ENCODE measurements at regions not wholly inside any gene's neighbourhood (a gene's known extent, or its start where the extent isn't known, plus 50 kb on each side); places are given as distances from the start of the nearest gene placed in this dataset.

- Histone ChIP-seq H3K27ac (ENCODE audit: low read depth, low read length) (no peak overlapping the region), H3K9me3 (ENCODE audit: control insufficient read depth in 1 of 2, low read length in 2 of 2) (no peaks in the 10 kb centered on the region)
Measured at GRCh38 chr2:234623521-234623991, 126.7 kb upstream of the ARL4C start.

DNA sequence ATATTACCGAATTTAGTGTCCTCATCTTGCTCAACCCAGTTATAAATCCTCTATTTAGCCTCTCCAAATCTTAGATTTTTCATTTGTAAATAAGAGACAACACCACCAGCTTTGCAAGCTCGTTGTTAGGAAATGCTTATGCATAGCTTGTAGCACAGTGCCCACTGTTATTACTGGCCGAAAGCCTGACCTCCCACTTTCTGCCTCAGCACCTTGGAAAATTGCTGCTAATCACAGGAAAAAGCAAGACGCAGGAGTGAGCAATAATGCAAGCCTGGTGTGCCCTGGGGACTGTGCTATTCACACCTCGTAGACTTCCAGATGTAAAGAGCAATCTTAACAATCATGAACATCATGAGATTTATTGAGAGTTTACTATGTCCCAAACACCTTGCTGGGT lies 124.2 kb upstream of the ARL4C start:
- Histone ChIP-seq H3K4me3 (ENCODE audit: low read depth in 1 of 2, low read length in 2 of 2) (no peak overlapping the region), H3K27me3 (ENCODE audit: control insufficient read depth in 1 of 2, insufficient read depth in 2 of 2, low read length in 2 of 2) (no peaks in the 10 kb centered on the region), H3K36me3 (ENCODE audit: control insufficient read depth in 1 of 2, insufficient read depth in 2 of 2, low read length in 2 of 2) (no peaks in the 10 kb centered on the region), H3K9ac (ENCODE audit: low read depth in 1 of 2, low read length in 2 of 2) (no peak overlapping the region), H3K27ac (ENCODE audit: low read depth, low read length) (no peak overlapping the region), H3K9me3 (ENCODE audit: control insufficient read depth in 1 of 2, low read length in 2 of 2) (no peaks in the 10 kb centered on the region), H3K4me1 (ENCODE audit: control insufficient read depth in 1 of 2, insufficient read depth in 2 of 2, low read length in 2 of 2) (no peaks in the 10 kb centered on the region)

More at GRCh38 chr2:234623521-234623991, 126.7 kb upstream of the ARL4C start:
- no peaks in the 10 kb centered on the region for H3K27me3 ChIP-seq (ENCODE audit: control insufficient read depth in 1 of 2, insufficient read depth in 2 of 2, low read length in 2 of 2)
- no peaks in the 10 kb centered on the region for H3K36me3 ChIP-seq (ENCODE audit: control insufficient read depth in 1 of 2, insufficient read depth in 2 of 2, low read length in 2 of 2)
- no peaks in the 10 kb centered on the region for H3K4me1 ChIP-seq (ENCODE audit: control insufficient read depth in 1 of 2, insufficient read depth in 2 of 2, low read length in 2 of 2)
- no peak overlapping the region for H3K9ac ChIP-seq (ENCODE audit: low read depth in 1 of 2, low read length in 2 of 2)
- no peak overlapping the region for H3K4me3 ChIP-seq (ENCODE audit: low read depth in 1 of 2, low read length in 2 of 2)

DNA sequence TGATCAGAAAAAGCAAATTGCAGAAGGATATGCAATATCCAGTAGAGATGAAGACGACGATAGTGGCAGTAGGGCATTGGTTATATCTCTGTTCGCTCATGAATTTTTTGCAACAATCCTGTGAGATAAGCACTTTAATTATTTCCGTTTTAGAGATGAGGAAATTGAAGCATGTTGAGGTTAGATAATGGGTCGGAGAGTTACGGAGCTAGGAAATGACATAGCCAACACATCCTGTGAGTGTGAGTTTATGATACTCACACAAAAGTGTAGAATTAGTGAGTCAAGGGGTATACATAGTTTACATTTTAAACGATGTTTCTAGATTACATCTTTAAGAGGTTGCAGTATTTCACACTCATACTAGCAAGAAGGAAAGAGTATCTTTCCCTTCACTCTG lies 123.1 kb upstream of the ARL4C start:
- Histone ChIP-seq H3K4me1 (ENCODE audit: control insufficient read depth in 1 of 2, insufficient read depth in 2 of 2, low read length in 2 of 2) (no peaks in the 10 kb centered on the region), H3K36me3 (ENCODE audit: control insufficient read depth in 1 of 2, insufficient read depth in 2 of 2, low read length in 2 of 2) (no peaks in the 10 kb centered on the region), H3K4me3 (ENCODE audit: low read depth in 1 of 2, low read length in 2 of 2) (no peak overlapping the region), H3K9ac (ENCODE audit: low read depth in 1 of 2, low read length in 2 of 2) (no peak overlapping the region), H3K27me3 (ENCODE audit: control insufficient read depth in 1 of 2, insufficient read depth in 2 of 2, low read length in 2 of 2) (no peaks in the 10 kb centered on the region), H3K9me3 (ENCODE audit: control insufficient read depth in 1 of 2, low read length in 2 of 2) (no peaks in the 10 kb centered on the region), H3K27ac (ENCODE audit: low read depth, low read length) (no peak overlapping the region)

DNA sequence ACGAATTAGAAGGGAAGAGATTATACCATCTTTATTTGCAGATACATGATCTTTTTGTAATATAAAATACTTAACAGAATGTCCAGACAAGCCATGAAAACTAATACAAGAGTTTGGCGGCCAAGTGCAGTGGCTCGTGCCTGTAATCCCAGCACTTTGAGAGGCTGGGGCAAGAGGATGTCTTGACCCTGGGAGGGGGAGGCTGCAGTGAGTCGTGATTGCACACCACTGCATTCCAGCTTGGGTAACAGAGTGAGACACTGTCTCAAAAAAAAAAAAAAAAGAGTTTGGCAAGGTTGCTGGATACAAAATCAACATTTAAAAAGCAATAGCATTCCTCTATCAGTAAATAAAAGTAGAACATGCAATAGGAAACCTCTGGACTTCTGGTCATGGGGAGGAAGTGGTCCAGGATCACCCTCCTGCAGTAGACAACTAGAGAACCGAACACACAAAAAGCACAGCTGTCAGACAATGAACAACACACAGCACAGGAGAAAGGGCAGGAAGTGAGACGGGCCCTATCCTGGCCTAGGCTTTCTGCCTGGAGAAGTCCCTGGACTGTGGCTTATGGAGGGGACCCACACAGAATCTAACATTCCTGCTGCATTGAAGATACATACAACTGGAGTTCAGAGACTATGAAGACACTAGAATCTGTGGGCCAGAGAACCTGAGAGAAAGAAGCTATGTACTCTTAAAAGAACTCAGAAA lies 118.9 kb upstream of the ARL4C start:
- Histone ChIP-seq H3K36me3 (ENCODE audit: control insufficient read depth in 1 of 2, insufficient read depth in 2 of 2, low read length in 2 of 2) (no peaks in the 10 kb centered on the region), H3K9ac (ENCODE audit: low read depth in 1 of 2, low read length in 2 of 2) (no peak overlapping the region), H3K9me3 (ENCODE audit: control insufficient read depth in 1 of 2, low read length in 2 of 2) (no peaks in the 10 kb centered on the region), H3K4me1 (ENCODE audit: control insufficient read depth in 1 of 2, insufficient read depth in 2 of 2, low read length in 2 of 2) (no peaks in the 10 kb centered on the region), H3K27me3 (ENCODE audit: control insufficient read depth in 1 of 2, insufficient read depth in 2 of 2, low read length in 2 of 2) (peaks cover 0 to 3% of the 10 kb centered on the region in 2 donors), H3K4me3 (ENCODE audit: low read depth in 1 of 2, low read length in 2 of 2) (no peak overlapping the region), H3K27ac (ENCODE audit: low read depth, low read length) (no peak overlapping the region)

GRCh38 chr2:234611209-234611608 lies 114.3 kb upstream of the ARL4C start:
- Histone ChIP-seq H3K9me3 (ENCODE audit: control insufficient read depth in 1 of 2, low read length in 2 of 2) (no peaks in the 10 kb centered on the region), H3K9ac (ENCODE audit: low read depth in 1 of 2, low read length in 2 of 2) (no peak overlapping the region), H3K36me3 (ENCODE audit: control insufficient read depth in 1 of 2, insufficient read depth in 2 of 2, low read length in 2 of 2) (no peaks in the 10 kb centered on the region), H3K27ac (ENCODE audit: low read depth, low read length) (no peak overlapping the region), H3K4me1 (ENCODE audit: control insufficient read depth in 1 of 2, insufficient read depth in 2 of 2, low read length in 2 of 2) (no peaks in the 10 kb centered on the region), H3K4me3 (ENCODE audit: low read depth in 1 of 2, low read length in 2 of 2) (no peak overlapping the region), H3K27me3 (ENCODE audit: control insufficient read depth in 1 of 2, insufficient read depth in 2 of 2, low read length in 2 of 2) (peaks cover 0 to 3% of the 10 kb centered on the region in 2 donors)

- H3K9ac ChIP-seq (ENCODE audit: low read depth in 1 of 2, low read length in 2 of 2): no peak overlapping the region
- no peaks in the 10 kb centered on the region for H3K9me3 ChIP-seq (ENCODE audit: control insufficient read depth in 1 of 2, low read length in 2 of 2)
- no peaks in the 10 kb centered on the region for H3K36me3 ChIP-seq (ENCODE audit: control insufficient read depth in 1 of 2, insufficient read depth in 2 of 2, low read length in 2 of 2)
- peaks cover 0 to 3% of the 10 kb centered on the region in 2 donors for H3K27me3 ChIP-seq (ENCODE audit: control insufficient read depth in 1 of 2, insufficient read depth in 2 of 2, low read length in 2 of 2)
- H3K4me3 ChIP-seq (ENCODE audit: low read depth in 1 of 2, low read length in 2 of 2): no peak overlapping the region
- H3K27ac ChIP-seq (ENCODE audit: low read depth, low read length): no peak overlapping the region
- H3K4me1 ChIP-seq (ENCODE audit: control insufficient read depth in 1 of 2, insufficient read depth in 2 of 2, low read length in 2 of 2): no peaks in the 10 kb centered on the region
Measured at GRCh38 chr2:234608946-234609345, 112.1 kb upstream of the ARL4C start.

DNA sequence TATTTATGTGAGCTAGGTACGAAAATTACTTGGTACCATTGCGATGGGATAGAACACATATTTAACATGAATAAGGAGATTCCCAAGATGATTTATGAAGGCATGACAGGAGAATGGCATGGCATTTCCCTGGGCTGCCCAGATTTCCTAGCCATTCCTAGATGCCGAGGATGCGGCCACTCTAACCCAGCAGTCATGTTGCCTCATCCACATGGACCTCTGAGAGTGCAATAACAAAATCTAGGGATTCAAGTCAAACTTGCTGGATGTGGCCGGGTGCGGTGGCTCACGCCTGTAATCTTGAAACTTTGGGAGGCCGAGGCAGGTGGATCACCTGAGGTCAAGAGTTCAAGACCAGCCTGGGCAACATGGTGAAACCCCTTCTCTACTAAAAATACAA lies 110.8 kb upstream of the ARL4C start:
- Histone ChIP-seq H3K27ac (ENCODE audit: low read depth, low read length) (no peak overlapping the region), H3K4me3 (ENCODE audit: low read depth in 1 of 2, low read length in 2 of 2) (no peak overlapping the region), H3K36me3 (ENCODE audit: control insufficient read depth in 1 of 2, insufficient read depth in 2 of 2, low read length in 2 of 2) (no peaks in the 10 kb centered on the region), H3K9me3 (ENCODE audit: control insufficient read depth in 1 of 2, low read length in 2 of 2) (no peaks in the 10 kb centered on the region), H3K9ac (ENCODE audit: low read depth in 1 of 2, low read length in 2 of 2) (no peak overlapping the region), H3K4me1 (ENCODE audit: control insufficient read depth in 1 of 2, insufficient read depth in 2 of 2, low read length in 2 of 2) (no peaks in the 10 kb centered on the region), H3K27me3 (ENCODE audit: control insufficient read depth in 1 of 2, insufficient read depth in 2 of 2, low read length in 2 of 2) (peaks cover 0 to 3% of the 10 kb centered on the region in 2 donors)

- Histone ChIP-seq H3K9me3 (ENCODE audit: control insufficient read depth in 1 of 2, low read length in 2 of 2) (no peaks in the 10 kb centered on the region), H3K4me3 (ENCODE audit: low read depth in 1 of 2, low read length in 2 of 2) (no peak overlapping the region), H3K27me3 (ENCODE audit: control insufficient read depth in 1 of 2, insufficient read depth in 2 of 2, low read length in 2 of 2) (peaks cover 0 to 3% of the 10 kb centered on the region in 2 donors), H3K4me1 (ENCODE audit: control insufficient read depth in 1 of 2, insufficient read depth in 2 of 2, low read length in 2 of 2) (no peaks in the 10 kb centered on the region), H3K36me3 (ENCODE audit: control insufficient read depth in 1 of 2, insufficient read depth in 2 of 2, low read length in 2 of 2) (no peaks in the 10 kb centered on the region), H3K27ac (ENCODE audit: low read depth, low read length) (no peak overlapping the region), H3K9ac (ENCODE audit: low read depth in 1 of 2, low read length in 2 of 2) (no peak overlapping the region)
Measured at GRCh38 chr2:234606896-234607295, 110.0 kb upstream of the ARL4C start.

DNA sequence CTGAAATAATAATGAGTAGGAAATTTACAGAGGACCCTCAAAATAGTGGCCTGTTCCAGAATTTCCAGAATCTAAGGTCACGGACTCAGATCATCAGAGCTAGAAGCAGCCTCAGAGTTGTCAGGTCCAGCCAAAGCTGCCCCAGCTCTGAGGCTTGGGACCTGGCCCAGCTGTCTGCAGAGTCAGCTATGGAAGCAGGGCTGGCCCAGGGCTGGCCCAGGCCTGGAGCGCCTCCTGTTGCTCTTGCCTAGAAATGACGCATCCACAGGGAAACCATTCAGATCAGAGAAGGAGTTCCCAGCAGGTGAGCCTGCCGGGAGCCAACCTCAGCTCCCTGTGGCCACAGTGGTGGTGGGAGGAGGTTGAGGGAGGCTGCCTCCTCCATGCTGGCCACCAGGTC lies 106.7 kb upstream of the ARL4C start:
- H3K4me3 ChIP-seq (ENCODE audit: low read depth in 1 of 2, low read length in 2 of 2): no peak overlapping the region
- H3K27ac ChIP-seq (ENCODE audit: low read depth, low read length): no peak overlapping the region
- H3K36me3 ChIP-seq (ENCODE audit: control insufficient read depth in 1 of 2, insufficient read depth in 2 of 2, low read length in 2 of 2): no peaks in the 10 kb centered on the region
- no peaks in the 10 kb centered on the region for H3K9me3 ChIP-seq (ENCODE audit: control insufficient read depth in 1 of 2, low read length in 2 of 2)
- H3K27me3 ChIP-seq (ENCODE audit: control insufficient read depth in 1 of 2, insufficient read depth in 2 of 2, low read length in 2 of 2): no peaks in the 10 kb centered on the region
- no peak overlapping the region for H3K9ac ChIP-seq (ENCODE audit: low read depth in 1 of 2, low read length in 2 of 2)
- no peaks in the 10 kb centered on the region for H3K4me1 ChIP-seq (ENCODE audit: control insufficient read depth in 1 of 2, insufficient read depth in 2 of 2, low read length in 2 of 2)

GRCh38 chr2:234601213-234601612 lies 104.3 kb upstream of the ARL4C start:
- Histone ChIP-seq H3K36me3 (ENCODE audit: control insufficient read depth in 1 of 2, insufficient read depth in 2 of 2, low read length in 2 of 2) (no peaks in the 10 kb centered on the region), H3K27me3 (ENCODE audit: control insufficient read depth in 1 of 2, insufficient read depth in 2 of 2, low read length in 2 of 2) (no peaks in the 10 kb centered on the region), H3K9ac (ENCODE audit: low read depth in 1 of 2, low read length in 2 of 2) (no peak overlapping the region), H3K9me3 (ENCODE audit: control insufficient read depth in 1 of 2, low read length in 2 of 2) (no peaks in the 10 kb centered on the region), H3K4me3 (ENCODE audit: low read depth in 1 of 2, low read length in 2 of 2) (no peak overlapping the region), H3K27ac (ENCODE audit: low read depth, low read length) (no peak overlapping the region), H3K4me1 (ENCODE audit: control insufficient read depth in 1 of 2, insufficient read depth in 2 of 2, low read length in 2 of 2) (no peaks in the 10 kb centered on the region)

GRCh38 chr2:234597576-234597861 lies 100.6 kb upstream of the ARL4C start:
- no peak overlapping the region for H3K27ac ChIP-seq (ENCODE audit: low read depth, low read length)
- no peaks in the 10 kb centered on the region for H3K36me3 ChIP-seq (ENCODE audit: control insufficient read depth in 1 of 2, insufficient read depth in 2 of 2, low read length in 2 of 2)
- H3K27me3 ChIP-seq (ENCODE audit: control insufficient read depth in 1 of 2, insufficient read depth in 2 of 2, low read length in 2 of 2): no peaks in the 10 kb centered on the region
- H3K9me3 ChIP-seq (ENCODE audit: control insufficient read depth in 1 of 2, low read length in 2 of 2): no peaks in the 10 kb centered on the region
- H3K9ac ChIP-seq (ENCODE audit: low read depth in 1 of 2, low read length in 2 of 2): no peak overlapping the region
- no peak overlapping the region for H3K4me3 ChIP-seq (ENCODE audit: low read depth in 1 of 2, low read length in 2 of 2)
- no peaks in the 10 kb centered on the region for H3K4me1 ChIP-seq (ENCODE audit: control insufficient read depth in 1 of 2, insufficient read depth in 2 of 2, low read length in 2 of 2)
